ENCODE measurements at regions not wholly inside any gene's neighbourhood (a gene's known extent, or its start where the extent isn't known, plus 50 kb on each side); places are given as distances from the start of the nearest gene placed in this dataset.

DNA sequence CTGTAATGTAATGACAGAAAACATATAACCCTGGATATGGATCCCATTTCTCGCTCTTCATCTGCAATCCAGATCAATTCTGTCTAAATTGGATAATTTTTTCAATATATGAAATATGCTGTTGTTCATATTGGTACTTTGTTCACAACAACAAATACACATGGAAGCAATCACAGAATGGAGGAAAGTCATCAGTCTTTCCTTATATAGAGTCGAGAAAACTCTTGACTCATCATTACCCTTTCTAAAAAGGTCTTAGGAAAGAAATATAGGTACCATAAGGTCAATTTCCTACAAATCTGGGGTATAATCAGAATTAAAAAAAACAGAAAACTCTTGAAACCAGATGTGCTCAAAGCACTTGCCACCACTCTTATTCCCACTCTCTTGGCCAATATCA, 677.6 kb upstream of the ID4 start:
- no peaks in the 10 kb centered on the region for H3K9me3 ChIP-seq (ENCODE audit: control insufficient read depth in 1 of 2, insufficient read depth in 1 of 2, low read depth in 1 of 2, low read length in 2 of 2)
- BruUV-seq (replicated peaks), result no TSS peak
- CTCF ChIA-PET, result no interaction called here

More for the DNA sequence above, 677.6 kb upstream of the ID4 start:
- RAD21 ChIA-PET (ENCODE audit: low non-redundant PET in 1 of 2, low total read pairs in 2 of 2, uncharacterized antibody in 2 of 2, unreplicated experiment in 2 of 2), result no interaction called here
- intact Hi-C loops (cut with micrococcal nuclease), result no loop called here
- H4K20me1 ChIP-seq (ENCODE audit: insufficient read depth), result no peaks in the 10 kb centered on the region
- no peak overlapping the region for H3K9ac ChIP-seq (ENCODE audit: low read length)
- no peaks in the 10 kb centered on the region for H3K79me2 ChIP-seq (ENCODE audit: insufficient read depth, low read length)
- DNase-seq (ENCODE audit: low read depth, low spot score), result no peak
- H2AFZ ChIP-seq (ENCODE audit: low read depth, low read length, poor library complexity, severe bottlenecking), result no peak overlapping the region
- no peaks in the 10 kb centered on the region for H3K36me3 ChIP-seq (ENCODE audit: control insufficient read depth in 1 of 2, insufficient read depth in 2 of 2, low read length in 2 of 2)
- H3K27ac ChIP-seq (ENCODE audit: low read depth, low read length), result no peak overlapping the region
- TF ChIP-seq CTCF (IDR thresholded peaks at IDR 0.05 in 2 of 3, conservative IDR thresholded peaks at IDR 0.05 in 1 of 3; ENCODE audit: borderline replicate concordance in 1 of 3, insufficient read depth in 1 of 3, low read depth in 2 of 3, low read length in 2 of 3) (no peak), CEBPB (IDR thresholded peaks at IDR 0.05; ENCODE audit: low read depth) (no peak), ZNF274 (IDR thresholded peaks at IDR 0.05; ENCODE audit: low read depth, low read length) (no peak), POLR2A (IDR thresholded peaks at IDR 0.05; ENCODE audit: borderline replicate concordance, extremely low read depth, insufficient read depth, insufficient read length) (no peak), EZH2phosphoT487 (IDR thresholded peaks at IDR 0.05; ENCODE audit: borderline replicate concordance) (no peak), JUND (IDR thresholded peaks at IDR 0.05) (no peak), EGR1 (IDR thresholded peaks at IDR 0.05; ENCODE audit: low read depth) (no peak), SRF (IDR thresholded peaks at IDR 0.05; ENCODE audit: low read depth) (no peak), RAD21 (IDR thresholded peaks at IDR 0.05; ENCODE audit: low read depth) (no peak), EZH2 (IDR thresholded peaks at IDR 0.05) (no peak), FOSL1 (IDR thresholded peaks at IDR 0.05; ENCODE audit: low read depth) (no peak), ELF1 (IDR thresholded peaks at IDR 0.05; ENCODE audit: borderline replicate concordance, low read depth) (no peak), POLR2AphosphoS5 (IDR thresholded peaks at IDR 0.05; ENCODE audit: low read depth, low read length) (no peak), ATF3 (IDR thresholded peaks at IDR 0.05) (no peak), YY1 (IDR thresholded peaks at IDR 0.05; ENCODE audit: extremely low read depth, insufficient replicate concordance, low read depth, low read length) (no peak)
- TF ChIP-seq, protein P1, sequence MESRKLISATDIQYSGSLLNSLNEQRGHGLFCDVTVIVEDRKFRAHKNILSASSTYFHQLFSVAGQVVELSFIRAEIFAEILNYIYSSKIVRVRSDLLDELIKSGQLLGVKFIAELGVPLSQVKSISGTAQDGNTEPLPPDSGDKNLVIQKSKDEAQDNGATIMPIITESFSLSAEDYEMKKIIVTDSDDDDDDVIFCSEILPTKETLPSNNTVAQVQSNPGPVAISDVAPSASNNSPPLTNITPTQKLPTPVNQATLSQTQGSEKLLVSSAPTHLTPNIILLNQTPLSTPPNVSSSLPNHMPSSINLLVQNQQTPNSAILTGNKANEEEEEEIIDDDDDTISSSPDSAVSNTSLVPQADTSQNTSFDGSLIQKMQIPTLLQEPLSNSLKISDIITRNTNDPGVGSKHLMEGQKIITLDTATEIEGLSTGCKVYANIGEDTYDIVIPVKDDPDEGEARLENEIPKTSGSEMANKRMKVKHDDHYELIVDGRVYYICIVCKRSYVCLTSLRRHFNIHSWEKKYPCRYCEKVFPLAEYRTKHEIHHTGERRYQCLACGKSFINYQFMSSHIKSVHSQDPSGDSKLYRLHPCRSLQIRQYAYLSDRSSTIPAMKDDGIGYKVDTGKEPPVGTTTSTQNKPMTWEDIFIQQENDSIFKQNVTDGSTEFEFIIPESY (IDR thresholded peaks at IDR 0.05; ENCODE audit: extremely low read depth, insufficient replicate concordance, low read length), result no peak
- H3K4me2 ChIP-seq (ENCODE audit: low read length), result no peak overlapping the region
- H3K9me2 ChIP-seq (ENCODE audit: insufficient read depth), result no peaks in the 10 kb centered on the region
- H3K4me3 ChIP-seq (replicated peaks in 1 of 2; ENCODE audit: low read depth in 1 of 2, low read length in 2 of 2), result no peak overlapping the region
- POLR2A ChIA-PET, result no interaction called here
- no peaks in the 10 kb centered on the region for H3K27me3 ChIP-seq (ENCODE audit: insufficient read depth, low read length)
- no peak for ATAC-seq
- H3K4me1 ChIP-seq (ENCODE audit: control insufficient read depth in 1 of 2, insufficient read depth in 2 of 2, low read length in 2 of 2), result no peaks in the 10 kb centered on the region
